ENCODE measurements at regions not wholly inside any gene's neighbourhood (a gene's known extent, or its start where the extent isn't known, plus 50 kb on each side); places are given as distances from the start of the nearest gene placed in this dataset.
A peak's percentile ranks its signal among the peaks of the same experiment; 100 is the strongest.

- DNase-seq (ENCODE audit: low read depth), result peak; percentile 81
- H3K4me3 ChIP-seq (ENCODE audit: control insufficient read depth, low read depth, low read length), result no peak overlapping the region
- TF ChIP-seq CTCF (IDR thresholded peaks at IDR 0.05; ENCODE audit: control insufficient read depth, insufficient read depth, low read depth, low read length, missing control alignments), result no peak
Measured at GRCh38 chr9:91071184-91071990, 269.8 kb downstream of the SYK start.

DNA sequence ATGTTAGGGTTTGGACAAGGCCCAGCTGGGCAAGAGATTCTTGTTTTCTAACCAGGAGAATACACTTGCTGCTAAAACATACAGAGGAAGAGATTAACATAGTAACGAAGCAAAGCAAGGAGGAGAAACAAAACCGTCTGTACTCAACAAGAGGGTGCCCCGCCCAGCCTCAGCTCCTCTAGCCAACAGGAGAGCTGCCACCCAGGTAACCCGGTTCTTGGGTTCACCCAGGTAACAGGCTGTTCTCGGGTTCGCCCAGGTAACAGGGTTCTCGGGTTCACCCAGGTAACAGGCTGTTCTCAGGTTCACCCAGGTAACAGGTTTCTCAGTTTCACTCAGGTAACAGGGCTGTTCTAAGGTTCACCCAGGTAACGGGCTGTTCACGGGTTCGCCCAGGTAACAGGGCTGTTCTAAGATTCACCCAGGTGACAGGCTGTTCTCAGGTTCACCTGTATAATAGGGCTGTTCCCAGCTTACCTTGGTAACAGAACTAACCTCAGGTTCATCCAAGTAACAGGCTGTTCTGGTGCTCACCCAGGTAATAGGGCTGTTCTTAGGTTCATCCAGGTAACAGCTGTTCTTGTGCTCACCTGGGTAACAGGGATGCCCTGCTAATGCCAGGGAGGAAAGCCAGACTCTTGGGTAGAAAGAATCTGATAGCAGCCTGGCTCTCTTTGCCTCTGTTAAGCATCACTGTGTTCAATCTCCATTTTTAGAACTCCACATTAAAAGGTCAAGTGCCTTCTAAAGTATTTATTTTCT lies 271.6 kb downstream of the SYK start:
- no peak for TF ChIP-seq CTCF (IDR thresholded peaks at IDR 0.05; ENCODE audit: control insufficient read depth, insufficient read depth, low read depth, low read length, missing control alignments)
- DNase-seq (ENCODE audit: low read depth), result no peak
- no peak overlapping the region for H3K4me3 ChIP-seq (ENCODE audit: control insufficient read depth, low read depth, low read length)

DNA sequence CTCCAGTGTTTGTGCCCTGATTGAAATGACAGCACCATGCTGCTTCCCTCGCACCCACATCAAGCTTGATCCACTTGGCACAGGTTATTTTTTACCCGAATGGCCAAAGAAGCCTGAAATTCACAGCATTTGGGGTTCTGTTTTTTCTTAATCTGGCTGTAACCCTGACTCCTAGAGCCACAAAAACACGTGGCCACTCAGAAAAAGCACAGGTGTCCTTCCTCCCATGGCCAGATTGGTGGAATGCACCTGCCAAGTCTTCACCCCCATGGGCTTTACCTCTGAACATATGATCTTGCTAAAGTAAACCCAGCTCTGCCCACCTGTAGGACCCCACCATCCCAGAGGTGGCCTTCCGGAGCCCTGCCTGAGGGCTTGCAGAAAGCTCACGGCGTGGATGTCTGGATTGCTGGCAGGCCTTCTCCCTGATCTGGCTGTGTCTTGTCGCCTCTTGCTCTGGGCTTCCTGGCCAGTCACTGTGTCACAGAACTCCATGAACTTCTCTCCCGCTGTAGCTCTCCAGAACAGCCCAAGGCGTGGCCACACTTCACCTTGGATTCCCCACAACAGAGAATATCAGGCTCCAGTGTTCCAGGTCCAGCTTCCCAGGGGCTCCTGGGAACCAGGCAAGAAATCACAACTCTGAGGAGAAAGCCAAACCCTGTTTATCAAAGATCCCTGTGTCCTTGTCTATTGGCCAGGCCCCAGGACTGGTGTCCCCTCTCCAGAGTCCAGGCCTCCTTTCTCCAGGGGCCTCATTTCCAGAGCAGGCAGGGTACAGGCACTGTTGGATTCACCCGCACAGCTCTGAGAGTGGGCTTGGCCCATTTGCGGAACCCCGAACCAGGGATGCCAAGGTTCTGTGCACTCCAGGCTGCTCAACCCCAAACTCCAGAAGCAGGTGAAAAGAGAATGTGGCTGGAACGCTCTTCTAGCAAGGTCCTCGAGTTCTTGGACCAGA lies 272.5 kb downstream of the SYK start:
- TF ChIP-seq CTCF (IDR thresholded peaks at IDR 0.05; ENCODE audit: control insufficient read depth, insufficient read depth, low read depth, low read length, missing control alignments), result no peak

GRCh38 chr9:91074866-91075265 lies 273.2 kb downstream of the SYK start:
- H3K4me3 ChIP-seq (ENCODE audit: control insufficient read depth, low read depth, low read length), result no peak overlapping the region
- no peak for DNase-seq (ENCODE audit: low read depth)
- TF ChIP-seq CTCF (IDR thresholded peaks at IDR 0.05; ENCODE audit: control insufficient read depth, insufficient read depth, low read depth, low read length, missing control alignments), result no peak

More for the DNA sequence above, 272.5 kb downstream of the SYK start:
- no peak overlapping the region for H3K4me3 ChIP-seq (ENCODE audit: control insufficient read depth, low read depth, low read length)
- no peak for DNase-seq (ENCODE audit: low read depth)

DNA sequence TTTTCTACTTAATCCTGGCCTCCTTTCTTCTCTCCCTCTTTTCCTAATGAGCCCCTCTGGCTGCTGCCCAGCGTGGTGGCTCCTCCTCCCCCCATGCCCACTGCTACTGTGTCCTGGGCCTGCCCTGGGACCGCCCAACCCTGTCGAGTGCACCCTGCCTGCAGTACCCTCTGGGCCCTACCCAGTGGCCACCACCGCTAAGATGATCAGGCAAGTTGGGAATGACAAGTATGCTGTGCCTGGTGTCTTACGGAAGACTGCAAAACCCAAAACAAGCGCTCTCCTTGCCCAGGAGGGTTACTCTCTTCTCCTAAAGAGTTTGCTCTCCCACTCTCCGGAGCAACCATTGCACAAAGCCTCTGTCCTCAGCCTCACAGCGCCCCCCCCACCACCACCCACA lies 273.7 kb downstream of the SYK start:
- DNase-seq (ENCODE audit: low read depth), result no peak
- no peak overlapping the region for H3K4me3 ChIP-seq (ENCODE audit: control insufficient read depth, low read depth, low read length)
- TF ChIP-seq CTCF (IDR thresholded peaks at IDR 0.05; ENCODE audit: control insufficient read depth, insufficient read depth, low read depth, low read length, missing control alignments), result no peak
